GM19351 (cell line): ENCODE measurements at regions not wholly inside any gene's neighbourhood (a gene's known extent, or its start where the extent isn't known, plus 50 kb on each side); places are given as distances from the start of the nearest gene placed in this dataset.
"Not testable (repeated sequence)": the region's sequence is repeated elsewhere in the genome, so short reads cannot be mapped to it uniquely, and the experiment has no call there.

ENCODE experiments used
- ATAC-seq: cut with Tn5 transposase; IDR thresholded peaks from one replicate; pipeline ENCODE4 v1.9.1; 2021; ENCODE audit warnings: mild to moderate bottlenecking, moderate library complexity; ENCODE audit not compliant: unreplicated experiment

DNA sequence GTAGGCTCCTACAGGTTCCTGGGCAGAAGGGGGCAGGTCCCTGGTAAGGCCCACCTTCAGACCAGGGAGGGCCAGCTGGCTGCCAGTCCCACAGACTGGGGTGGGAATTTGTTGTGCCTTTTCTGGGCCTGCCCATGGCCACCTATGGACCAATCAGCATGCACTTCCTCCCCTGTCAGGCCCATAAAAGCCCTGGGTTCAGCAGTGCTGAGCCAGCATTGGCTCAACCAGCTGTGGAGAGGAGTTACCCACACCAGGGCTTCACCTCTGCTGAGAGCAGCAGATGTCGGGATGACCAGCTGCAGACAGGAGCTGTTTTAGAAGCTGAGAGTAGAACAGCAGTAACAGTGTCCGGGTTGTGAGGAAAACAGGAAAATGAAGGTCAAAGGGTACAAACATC lies 373.4 kb upstream of the ACO1 start:
- no peak for ATAC-seq

DNA sequence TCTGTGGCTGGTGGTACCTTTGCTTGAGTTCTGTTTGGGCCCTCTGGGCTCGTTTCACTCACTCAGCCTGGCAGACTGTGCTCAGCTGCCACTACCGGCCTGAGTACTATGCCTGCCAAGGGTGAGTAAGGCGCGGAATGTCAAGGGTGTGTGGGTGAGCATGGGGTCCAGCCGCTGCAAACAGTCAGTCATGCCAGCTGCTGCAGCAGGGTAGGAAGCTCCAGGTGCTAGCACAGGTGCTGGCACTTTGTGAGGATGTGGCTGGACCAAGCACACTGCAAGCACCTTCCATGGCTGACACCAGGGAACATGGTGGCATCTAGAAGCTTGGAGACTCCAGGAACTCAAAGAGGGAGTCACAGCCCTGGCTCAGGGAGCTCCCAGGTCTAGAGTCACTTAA lies 368.6 kb upstream of the ACO1 start:
- no peak for ATAC-seq

DNA sequence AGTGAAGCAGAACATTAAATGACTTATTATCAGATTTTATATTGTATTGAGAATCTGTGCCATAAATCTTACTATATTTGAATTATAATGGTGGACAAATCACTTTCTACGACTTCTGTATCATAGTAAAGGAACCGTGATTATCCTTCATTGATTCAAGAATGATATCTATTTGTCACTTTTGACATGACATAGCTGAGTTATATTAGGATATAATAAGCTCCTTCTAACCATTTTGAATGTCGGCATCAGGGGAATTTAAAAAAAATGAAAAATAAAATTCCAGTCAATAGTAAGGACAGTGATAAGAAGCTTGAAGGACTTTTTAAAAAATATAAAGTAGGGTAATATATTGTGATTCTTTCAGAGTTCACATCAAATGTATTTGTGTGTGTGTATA lies 338.9 kb upstream of the ACO1 start:
- no peak for ATAC-seq

DNA sequence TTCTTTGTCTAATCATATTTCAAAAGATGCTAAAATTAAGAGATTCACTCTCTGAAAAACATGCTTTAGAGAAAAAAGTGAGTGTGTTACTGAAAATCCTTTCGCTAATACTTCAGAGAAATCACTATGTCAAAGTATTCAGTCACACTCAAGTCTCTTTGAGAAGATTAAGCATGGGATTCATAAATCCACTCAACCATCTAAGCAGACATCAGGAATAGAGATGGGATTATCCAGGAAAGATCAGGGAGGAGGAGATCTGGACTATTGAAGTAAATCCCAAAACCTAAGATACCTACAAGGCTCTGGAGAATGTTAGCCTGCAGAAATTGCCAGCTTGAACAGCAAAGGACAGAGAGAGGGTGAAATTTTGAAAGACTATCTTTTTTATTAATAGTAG lies 317.2 kb upstream of the ACO1 start:
- ATAC-seq = no peak

DNA sequence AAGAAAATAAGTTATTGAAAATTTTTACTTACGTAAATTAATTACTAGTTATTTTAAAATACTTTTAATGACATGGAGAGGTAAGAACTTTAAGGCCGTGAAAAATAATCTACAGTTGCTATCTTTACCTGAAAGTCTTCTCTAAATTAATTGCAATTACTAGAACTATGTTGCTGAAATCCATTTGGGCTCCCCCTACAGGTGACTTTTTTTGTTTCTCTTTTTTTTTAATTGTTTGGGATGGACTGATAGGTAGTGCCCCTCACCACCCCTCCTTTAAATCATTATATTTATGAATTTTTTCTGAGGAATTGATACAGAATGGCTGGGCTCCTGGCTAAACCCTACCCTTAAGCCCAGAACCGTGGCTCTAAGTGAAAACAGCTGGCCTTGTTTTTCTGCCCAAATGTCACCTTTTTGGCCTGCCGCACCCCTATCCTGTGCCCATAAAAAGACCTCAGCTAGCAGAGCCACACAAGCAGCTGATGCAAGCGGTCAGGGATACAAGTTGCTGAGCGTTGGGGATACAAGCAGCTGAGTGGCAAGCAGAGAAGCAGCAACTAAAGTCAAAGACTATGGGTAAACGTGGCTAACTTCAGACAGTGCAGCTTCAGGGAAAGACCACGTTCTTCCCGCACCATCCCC lies 315.2 kb upstream of the ACO1 start:
- no peak for ATAC-seq

DNA sequence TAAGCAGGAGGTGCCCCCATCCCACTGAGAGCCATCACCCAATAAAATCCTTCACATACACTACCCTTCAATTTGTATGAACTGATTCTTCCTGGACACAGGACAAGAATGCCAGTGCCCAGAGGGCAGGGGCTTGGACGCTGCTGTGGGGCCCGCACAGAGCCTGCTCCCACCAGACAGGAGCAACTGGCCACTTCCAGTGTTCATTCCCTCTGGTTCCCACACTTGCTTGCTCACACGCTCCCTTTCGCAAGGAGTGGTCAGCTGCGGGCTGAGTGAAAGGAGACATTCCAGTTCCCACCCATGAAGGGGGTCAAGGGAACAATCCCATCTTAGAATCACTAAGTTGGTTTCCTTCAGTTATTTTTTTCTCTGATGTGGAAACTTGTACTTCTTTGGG lies 314.5 kb upstream of the ACO1 start:
- no peak for ATAC-seq

DNA sequence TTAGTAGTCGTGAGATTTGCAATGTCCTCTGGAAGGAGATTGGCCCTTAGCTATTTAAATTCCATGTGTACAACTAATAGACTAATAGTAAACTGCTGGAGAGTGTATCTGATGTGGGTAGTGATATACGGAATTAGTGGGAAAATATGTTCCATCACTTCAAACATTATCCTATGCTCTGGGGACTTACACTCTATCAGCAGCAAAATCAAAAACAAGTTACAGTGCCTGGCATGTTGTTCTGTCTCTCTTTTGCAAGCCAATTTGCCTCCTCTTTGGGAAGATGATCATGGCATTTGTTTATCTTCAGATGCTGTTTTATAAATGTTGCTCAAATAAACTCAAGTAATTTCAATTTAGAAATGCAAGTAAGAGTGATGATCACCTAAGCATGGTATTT lies 311.9 kb upstream of the ACO1 start:
- no peak for ATAC-seq

DNA sequence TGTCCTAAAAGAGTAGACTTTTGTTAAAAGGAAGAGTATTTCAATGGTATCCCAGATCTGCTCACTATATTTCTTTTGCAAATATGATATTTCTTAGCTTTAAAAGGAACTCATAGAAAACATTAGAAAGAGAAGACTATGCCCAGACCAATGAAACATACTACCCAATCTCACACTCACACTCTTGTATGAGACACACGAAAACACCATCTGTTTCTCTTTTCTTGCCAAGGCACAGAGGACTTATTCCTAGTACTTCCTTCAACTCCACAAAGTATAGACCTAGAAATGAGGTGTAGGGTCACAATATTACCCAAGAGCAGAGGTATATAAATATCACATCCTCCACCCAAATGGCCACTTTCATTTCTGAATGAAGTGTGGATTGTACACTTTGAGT lies 292.4 kb upstream of the ACO1 start:
- ATAC-seq = no peak

DNA sequence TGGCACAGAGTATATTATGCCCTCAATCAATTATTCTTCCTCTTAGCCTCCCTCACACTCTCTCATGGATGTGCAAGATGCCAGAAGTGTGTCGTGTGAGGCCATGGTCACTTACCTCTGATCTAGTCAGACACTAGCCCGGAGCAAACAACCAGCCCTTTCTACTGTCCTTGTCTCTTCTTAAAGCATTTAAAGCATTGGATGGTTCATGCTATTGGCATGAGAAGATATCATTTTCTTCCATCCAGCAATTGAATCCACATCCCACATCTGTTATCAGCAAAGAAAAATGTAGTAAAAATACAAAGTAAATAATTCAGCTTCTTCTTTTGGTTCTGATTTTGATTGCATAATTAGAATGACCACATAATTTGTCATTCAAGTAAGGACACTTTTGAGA lies 267.2 kb upstream of the ACO1 start:
- no peak for ATAC-seq

DNA sequence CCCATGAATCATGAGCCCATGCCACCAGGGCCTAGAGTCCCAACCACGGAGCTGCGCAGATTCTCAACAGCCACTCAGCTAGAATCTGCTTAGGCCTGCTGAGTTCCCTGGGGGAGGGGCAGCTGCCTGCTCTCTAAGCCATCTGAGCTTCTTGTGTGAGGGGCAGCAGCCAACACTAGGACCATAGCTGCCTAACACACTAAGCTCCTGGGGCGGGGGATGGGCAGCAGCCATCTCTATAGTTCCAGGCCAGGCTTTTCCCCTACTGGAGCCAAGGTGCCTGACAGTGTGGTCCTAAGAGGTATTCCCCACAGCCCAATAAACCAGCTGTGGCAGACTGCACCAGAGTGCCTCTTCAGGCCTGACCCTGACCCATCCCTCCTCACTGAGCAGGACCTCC lies 255.9 kb upstream of the ACO1 start:
- ATAC-seq = no peak

DNA sequence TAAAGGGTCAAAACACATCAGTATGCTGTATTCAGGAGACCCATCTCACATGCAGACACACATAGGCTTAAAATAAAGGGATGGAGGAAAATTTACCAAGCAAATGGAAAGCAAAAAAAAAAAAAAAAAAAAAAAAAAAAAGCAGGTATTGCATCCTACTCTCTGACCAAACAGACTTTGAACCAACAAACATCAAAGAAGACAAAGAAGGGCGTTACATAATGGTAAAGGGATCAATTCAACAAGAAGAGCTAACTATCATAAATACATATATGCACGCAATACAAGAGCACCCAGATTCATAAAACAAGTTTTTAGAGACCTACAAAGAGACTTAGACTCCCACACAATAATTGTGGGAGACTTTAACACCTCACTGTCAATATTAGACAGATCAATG lies 253.7 kb upstream of the ACO1 start:
- not testable (repeated sequence) for ATAC-seq

DNA sequence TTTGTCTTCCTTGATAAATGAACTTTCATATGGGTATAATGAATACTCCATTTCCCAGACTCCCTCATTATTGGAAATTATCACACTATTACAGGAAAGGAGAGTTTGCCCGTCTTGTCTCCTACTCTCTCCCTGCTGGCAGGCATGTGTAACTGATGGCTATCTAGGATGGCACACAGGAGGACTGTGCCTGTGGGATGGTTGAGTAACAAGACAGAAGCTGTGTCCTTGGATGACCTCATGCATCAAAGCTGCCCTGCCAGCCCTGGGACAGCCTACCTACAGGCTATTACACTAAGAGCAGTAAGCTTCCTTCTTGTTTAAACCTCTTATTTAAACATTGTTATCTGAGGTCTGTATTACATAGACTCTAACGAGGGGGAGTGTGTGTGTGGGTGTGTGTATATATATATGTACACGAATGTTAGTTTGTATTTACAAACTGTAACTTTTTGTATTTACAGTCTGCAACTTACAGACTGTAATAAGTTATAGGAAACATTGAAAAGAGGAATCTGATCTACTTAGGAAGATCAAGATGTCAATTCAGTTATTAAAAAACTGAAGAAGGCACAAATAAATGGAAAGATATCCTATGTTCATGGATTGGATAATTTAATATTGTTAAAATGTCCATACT lies 247.6 kb upstream of the ACO1 start:
- ATAC-seq = no peak

DNA sequence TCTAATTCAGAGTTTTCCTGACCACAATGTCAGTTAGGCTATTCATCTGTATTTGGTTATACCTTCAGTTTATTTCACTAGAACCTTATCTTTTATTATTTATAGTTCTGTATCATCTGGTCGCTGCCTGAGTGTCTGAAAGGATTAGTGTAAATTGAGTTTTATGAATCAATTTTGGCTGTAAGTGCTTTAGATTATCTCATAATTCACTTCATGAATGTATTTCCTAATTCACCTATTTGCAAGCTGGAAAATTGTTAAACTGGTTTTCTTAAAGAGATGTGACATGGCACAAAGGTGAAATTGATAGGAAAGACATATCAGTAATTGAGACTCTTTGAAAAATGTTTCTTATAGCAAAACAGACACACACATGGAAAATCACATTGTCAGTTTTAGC lies 242.4 kb upstream of the ACO1 start:
- no peak for ATAC-seq

DNA sequence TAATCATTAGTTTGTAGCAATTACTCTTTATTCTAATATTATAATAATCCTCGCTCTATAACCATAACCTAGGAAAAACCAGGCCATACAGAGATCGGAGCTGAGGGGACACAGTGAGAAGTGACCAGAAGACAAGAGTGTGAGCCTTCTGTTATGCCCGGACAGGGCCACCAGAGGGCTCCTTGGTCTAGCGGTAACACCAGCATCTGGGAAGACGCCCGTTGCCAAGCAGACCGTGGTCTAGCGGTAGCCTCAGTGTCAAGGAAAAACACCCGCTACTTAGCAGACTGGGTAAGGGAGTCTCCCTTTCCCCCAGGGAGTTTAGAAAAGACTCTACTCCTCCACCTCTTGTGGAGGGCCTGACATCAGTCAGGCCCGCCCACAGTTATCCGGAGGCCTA lies 235.9 kb upstream of the ACO1 start:
- ATAC-seq = not testable (repeated sequence)

DNA sequence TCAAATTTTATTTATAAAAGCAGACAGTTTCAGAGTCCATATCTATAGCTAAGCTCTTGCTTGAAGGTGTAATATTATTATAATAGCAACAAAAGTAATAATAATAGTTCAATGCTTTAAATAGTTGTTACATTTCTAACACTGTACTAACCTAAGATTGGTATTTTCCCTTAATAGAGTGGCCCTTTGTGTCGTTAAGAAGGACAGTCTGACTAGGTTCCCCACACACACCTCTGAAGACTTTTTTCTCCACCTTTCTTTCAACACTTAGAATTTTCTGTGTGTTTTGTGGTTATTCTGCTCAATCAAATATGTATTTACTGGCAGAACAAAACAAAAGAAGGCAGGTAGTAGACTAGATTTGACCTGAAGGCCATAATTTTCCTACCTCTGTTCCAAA lies 223.2 kb upstream of the ACO1 start:
- peak; percentile 27 for ATAC-seq

DNA sequence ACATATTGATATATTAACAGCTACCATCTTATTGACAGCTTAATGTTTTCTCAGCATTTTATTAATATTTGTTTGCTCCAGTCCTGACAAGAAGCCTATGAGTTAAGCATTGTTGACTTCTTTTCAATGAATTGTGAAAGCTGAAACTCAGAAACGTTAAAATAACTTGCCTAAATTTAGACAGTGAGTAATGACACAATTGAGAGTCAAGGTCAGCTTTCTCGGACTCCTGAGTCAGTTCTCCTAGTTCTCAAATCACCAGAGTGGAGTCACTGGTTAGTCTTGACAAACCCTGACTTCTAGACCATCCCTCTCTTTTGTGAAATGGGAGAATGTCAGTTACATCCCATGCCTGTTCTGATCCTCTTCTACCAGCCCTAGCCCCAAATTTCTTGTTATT lies 222.7 kb upstream of the ACO1 start:
- peak; percentile 93 for ATAC-seq

DNA sequence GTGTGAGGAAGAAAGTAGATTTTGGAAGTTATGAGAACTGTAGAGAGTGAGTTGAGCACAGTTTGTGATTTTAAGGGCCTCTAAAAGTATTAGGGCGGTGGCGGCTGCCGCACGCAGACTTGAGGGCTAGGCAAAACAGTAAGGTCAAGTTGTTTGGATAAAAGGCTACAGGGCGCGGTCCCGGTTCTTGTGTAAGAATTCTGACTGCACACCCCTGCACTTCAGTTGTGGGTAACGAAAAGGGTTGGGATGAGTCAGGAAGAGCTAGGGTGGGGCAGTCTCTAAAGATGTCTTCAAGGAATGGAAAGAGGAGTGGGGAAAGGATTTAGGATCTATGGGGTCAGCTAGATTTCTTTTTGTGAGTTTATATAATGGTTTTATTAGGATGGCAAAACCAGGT lies 218.1 kb upstream of the ACO1 start:
- not testable (repeated sequence) for ATAC-seq

DNA sequence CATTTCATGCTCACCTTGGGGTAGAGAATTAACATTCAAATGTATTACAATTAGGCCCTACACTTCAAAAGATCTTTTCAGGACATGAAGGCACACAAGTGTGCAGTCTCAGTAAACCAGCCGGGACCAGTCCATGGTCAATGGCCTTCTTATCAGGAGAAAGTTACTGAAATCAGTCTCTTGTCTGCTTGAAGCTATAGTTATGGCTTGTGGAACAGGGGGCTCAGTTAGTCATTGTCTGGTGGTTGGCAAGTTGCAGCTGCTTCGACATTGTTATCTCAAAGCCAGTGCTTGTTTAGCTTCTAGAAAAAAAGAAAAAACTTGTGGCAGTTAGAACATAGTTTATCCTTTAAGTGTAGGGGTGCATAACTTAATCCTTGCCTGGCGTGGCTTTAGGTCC lies 213.1 kb upstream of the ACO1 start:
- no peak for ATAC-seq

DNA sequence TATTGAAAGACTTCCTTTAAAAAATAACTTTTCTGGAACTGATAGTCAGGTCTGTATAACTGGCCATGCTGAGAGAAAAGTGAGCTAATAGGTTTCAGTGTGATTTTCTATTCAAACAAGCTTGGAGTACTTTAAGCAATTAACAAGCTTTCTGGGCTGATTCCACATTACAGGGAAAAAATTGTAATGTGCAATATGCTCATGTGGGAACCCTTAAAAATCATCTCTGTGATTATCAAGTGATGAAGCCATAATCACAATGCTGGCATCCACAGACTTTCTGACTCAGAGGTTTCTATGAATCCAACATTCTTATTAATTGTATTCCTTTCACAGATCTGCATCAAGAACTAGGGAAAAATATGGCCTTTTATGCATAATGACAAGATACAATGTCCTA lies 212.2 kb upstream of the ACO1 start:
- ATAC-seq = no peak

DNA sequence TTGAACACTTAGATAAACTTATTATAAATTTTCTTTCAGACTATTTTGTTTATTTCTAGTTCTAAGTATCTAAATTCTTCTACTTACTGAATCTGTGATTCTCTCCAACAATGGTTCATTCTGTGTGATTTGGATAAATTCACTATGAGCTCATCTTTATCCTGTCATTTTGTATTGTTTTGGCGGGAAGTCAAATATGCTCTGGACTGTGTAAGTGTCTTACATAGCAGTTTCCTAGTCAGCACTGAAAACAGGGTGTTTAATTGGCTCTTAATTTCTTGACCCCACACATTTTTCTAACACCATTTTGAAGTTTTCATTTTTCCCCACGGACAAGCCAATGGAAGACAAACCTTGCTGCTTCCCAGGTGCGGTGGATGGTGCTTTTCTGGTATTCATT lies 207.0 kb upstream of the ACO1 start:
- ATAC-seq = no peak

DNA sequence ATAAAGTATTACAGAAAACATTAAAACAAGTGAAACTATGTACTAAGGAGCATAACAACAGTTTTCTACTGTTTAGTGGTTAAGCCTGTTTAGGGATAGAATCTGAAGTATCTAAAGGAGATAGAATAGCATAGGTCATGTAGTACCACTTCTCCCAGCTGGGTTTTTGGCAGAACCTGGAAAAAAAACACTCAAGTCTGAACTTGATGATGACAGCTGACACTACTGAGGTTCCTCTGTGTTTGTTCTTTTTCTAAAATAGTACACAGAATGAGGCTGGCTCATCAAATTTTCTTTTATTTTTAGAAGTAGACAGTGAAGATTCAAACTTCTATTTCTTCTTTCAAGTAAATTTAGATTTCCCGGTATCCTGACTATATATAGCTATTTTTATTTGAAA lies 203.8 kb upstream of the ACO1 start:
- no peak for ATAC-seq

DNA sequence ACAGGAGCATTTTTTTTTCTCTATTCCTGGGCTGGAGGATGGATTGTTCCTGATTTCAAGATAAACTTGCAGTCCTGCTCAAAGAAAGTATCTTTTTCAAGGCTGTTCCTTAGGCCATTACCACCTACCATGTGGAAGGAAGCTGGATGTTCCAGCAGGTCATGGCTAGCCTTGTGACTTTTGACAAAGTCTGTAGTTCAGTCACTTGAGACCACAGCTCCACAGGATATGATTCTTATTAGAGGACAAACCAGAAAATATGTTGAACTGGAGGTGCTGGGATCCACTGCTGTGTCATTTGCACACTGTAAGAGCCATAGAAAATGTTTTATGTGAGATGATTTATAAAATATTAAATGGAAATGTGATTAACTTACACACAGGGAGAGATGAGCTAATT lies 184.2 kb upstream of the ACO1 start:
- ATAC-seq = no peak

DNA sequence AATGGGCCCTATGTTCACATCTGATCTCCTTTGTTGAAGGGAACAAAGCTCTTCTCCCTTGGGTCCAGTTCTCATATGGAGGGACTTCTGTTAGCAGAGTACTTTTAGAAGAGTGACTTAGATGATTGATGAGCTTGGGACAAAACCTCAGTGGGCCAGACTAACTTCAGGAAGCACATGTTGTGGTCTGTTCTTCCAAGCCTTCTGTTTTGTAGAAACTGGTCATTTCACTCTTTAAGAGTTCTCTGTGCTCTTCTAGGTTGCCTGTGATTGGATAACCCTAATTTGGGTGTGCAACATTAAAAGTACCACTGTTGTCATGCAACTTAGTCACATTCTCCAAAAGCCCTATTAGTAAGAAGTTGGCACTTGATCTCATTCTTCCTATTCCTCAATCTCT lies 183.5 kb upstream of the ACO1 start:
- ATAC-seq = no peak
